ENCODE measurements at regions not wholly inside any gene's neighbourhood (a gene's known extent, or its start where the extent isn't known, plus 50 kb on each side); places are given as distances from the start of the nearest gene placed in this dataset.
A peak's percentile ranks its signal among the peaks of the same experiment; 100 is the strongest.

DNA sequence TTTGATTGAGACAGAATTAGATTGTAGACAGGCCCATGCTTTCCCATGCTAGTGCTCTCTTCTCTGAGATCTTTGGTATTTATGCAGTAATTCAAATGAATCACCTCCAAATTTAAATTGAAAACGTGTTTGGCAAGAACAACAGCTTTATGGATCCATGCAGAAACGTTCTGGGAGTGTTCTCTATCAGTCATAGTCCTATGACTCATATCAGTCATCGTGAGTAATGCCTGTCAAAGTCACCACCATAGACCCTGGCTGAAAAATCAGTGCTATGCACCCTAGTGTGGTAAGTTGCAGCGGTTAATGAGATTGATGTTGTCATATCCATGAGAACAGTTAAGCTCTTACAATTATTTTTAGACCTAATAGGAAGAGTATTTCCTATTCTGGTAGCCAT, 90.1 kb upstream of the FOXG1 start:
- H3K79me2 ChIP-seq (ENCODE audit: insufficient read depth, low read length), result no peaks in the 10 kb centered on the region
- H3K9me3 ChIP-seq (ENCODE audit: low read depth, low read length), result no peaks in the 10 kb centered on the region
- peaks cover 3% of the 10 kb centered on the region for H3K4me1 ChIP-seq (ENCODE audit: insufficient read depth, low read length)
- no peak overlapping the region for H3K27ac ChIP-seq (ENCODE audit: low read depth, low read length)
- no peak overlapping the region for H3K4me2 ChIP-seq (ENCODE audit: insufficient read depth, low read length)
- peak; percentile 43 for DNase-seq (ENCODE audit: insufficient read length, low spot score, missing footprints)
- H2AFZ ChIP-seq (ENCODE audit: low read length), result no peak overlapping the region
- H4K20me1 ChIP-seq (ENCODE audit: insufficient read depth, low read length), result no peaks in the 10 kb centered on the region
- TF ChIP-seq CTCF (IDR thresholded peaks at IDR 0.05; ENCODE audit: extremely low read depth, low read depth, low read length), result no peak
- H3K27me3 ChIP-seq (ENCODE audit: insufficient read depth, low read length), result no peaks in the 10 kb centered on the region
- H3K36me3 ChIP-seq (ENCODE audit: insufficient read depth, low read length), result no peaks in the 10 kb centered on the region
- H3K4me3 ChIP-seq (ENCODE audit: insufficient read depth, low read length), result no peak overlapping the region

- H2AFZ ChIP-seq (ENCODE audit: low read length), result no peak overlapping the region
- no peaks in the 10 kb centered on the region for H4K20me1 ChIP-seq (ENCODE audit: insufficient read depth, low read length)
- H3K27ac ChIP-seq (ENCODE audit: low read depth, low read length), result no peak overlapping the region
- H3K27me3 ChIP-seq (ENCODE audit: insufficient read depth, low read length), result no peaks in the 10 kb centered on the region
- H3K36me3 ChIP-seq (ENCODE audit: insufficient read depth, low read length), result no peaks in the 10 kb centered on the region
- no peak for TF ChIP-seq CTCF (IDR thresholded peaks at IDR 0.05; ENCODE audit: extremely low read depth, low read depth, low read length)
- H3K79me2 ChIP-seq (ENCODE audit: insufficient read depth, low read length), result no peaks in the 10 kb centered on the region
- no peaks in the 10 kb centered on the region for H3K9me3 ChIP-seq (ENCODE audit: low read depth, low read length)
- H3K4me3 ChIP-seq (ENCODE audit: insufficient read depth, low read length), result no peak overlapping the region
- no peak for DNase-seq (ENCODE audit: insufficient read length, low spot score, missing footprints)
- no peak overlapping the region for H3K4me2 ChIP-seq (ENCODE audit: insufficient read depth, low read length)
- peaks cover 3% of the 10 kb centered on the region for H3K4me1 ChIP-seq (ENCODE audit: insufficient read depth, low read length)
Measured at GRCh38 chr14:28677381-28677780, 89.2 kb upstream of the FOXG1 start.

GRCh38 chr14:28678887-28679286, 87.7 kb upstream of the FOXG1 start:
- Histone ChIP-seq H3K79me2 (ENCODE audit: insufficient read depth, low read length) (no peaks in the 10 kb centered on the region), H3K4me1 (ENCODE audit: insufficient read depth, low read length) (peaks cover 3% of the 10 kb centered on the region), H2AFZ (ENCODE audit: low read length) (no peak overlapping the region), H3K27me3 (ENCODE audit: insufficient read depth, low read length) (no peaks in the 10 kb centered on the region), H3K36me3 (ENCODE audit: insufficient read depth, low read length) (no peaks in the 10 kb centered on the region), H3K9me3 (ENCODE audit: low read depth, low read length) (no peaks in the 10 kb centered on the region), H3K4me2 (ENCODE audit: insufficient read depth, low read length) (no peak overlapping the region), H3K27ac (ENCODE audit: low read depth, low read length) (no peak overlapping the region), H4K20me1 (ENCODE audit: insufficient read depth, low read length) (no peaks in the 10 kb centered on the region), H3K4me3 (ENCODE audit: insufficient read depth, low read length) (no peak overlapping the region)
- TF ChIP-seq CTCF (IDR thresholded peaks at IDR 0.05; ENCODE audit: extremely low read depth, low read depth, low read length), result no peak
- no peak for DNase-seq (ENCODE audit: insufficient read length, low spot score, missing footprints)

DNA sequence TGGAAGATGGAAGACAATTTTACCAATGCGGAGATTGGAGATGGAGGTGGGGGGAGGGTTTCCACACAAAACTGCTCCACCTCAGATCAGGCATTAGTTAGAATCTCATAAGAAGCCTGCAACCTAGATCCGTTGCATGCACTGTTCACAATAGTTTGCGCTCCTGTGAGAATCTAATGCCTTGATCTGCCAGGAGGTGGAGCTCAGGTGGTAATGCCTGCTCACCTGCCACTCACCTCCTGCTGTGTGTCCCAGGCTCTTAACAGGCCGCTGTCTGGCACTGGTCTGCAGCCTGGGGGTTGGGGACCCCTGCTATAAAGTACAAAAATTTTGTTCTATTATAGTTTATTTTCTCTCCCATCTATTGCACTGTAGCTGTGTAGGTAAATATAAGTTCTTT, 84.9 kb upstream of the FOXG1 start:
- Histone ChIP-seq H3K79me2 (ENCODE audit: insufficient read depth, low read length) (no peaks in the 10 kb centered on the region), H3K4me2 (ENCODE audit: insufficient read depth, low read length) (no peak overlapping the region), H2AFZ (ENCODE audit: low read length) (no peak overlapping the region), H3K4me3 (ENCODE audit: insufficient read depth, low read length) (no peak overlapping the region), H3K4me1 (ENCODE audit: insufficient read depth, low read length) (no peaks in the 10 kb centered on the region), H3K9me3 (ENCODE audit: low read depth, low read length) (no peaks in the 10 kb centered on the region), H3K27ac (ENCODE audit: low read depth, low read length) (no peak overlapping the region), H3K36me3 (ENCODE audit: insufficient read depth, low read length) (no peaks in the 10 kb centered on the region), H4K20me1 (ENCODE audit: insufficient read depth, low read length) (no peaks in the 10 kb centered on the region), H3K27me3 (ENCODE audit: insufficient read depth, low read length) (no peaks in the 10 kb centered on the region)
- TF ChIP-seq CTCF (IDR thresholded peaks at IDR 0.05; ENCODE audit: extremely low read depth, low read depth, low read length), result no peak
- no peak for DNase-seq (ENCODE audit: insufficient read length, low spot score, missing footprints)
